Sigmoid colon (tissue), 6 donors: ENCODE measurements at regions not wholly inside any gene's neighbourhood (a gene's known extent, or its start where the extent isn't known, plus 50 kb on each side); places are given as distances from the start of the nearest gene placed in this dataset.

Experiments used
- DNase-seq: peaks from one replicate; pipeline ENCODE4 v3.0.0-alpha.2; 2019
- H3K27ac ChIP-seq, 4 donors: fragments of 200-600 bp; sonication (generic); one replicate each; pipeline ENCODE4 v1.5.1; 2016 to 2019; ENCODE audit warnings: mild to moderate bottlenecking in 1 of 4
- H3K27me3 ChIP-seq, 3 donors: fragments of 200-600 bp; sonication (generic); one replicate each; pipeline ENCODE4 v1.5.1; 2019; ENCODE audit warnings: mild to moderate bottlenecking in 1 of 3
- H3K36me3 ChIP-seq, 4 donors: fragments of 200-600 bp; sonication (generic); one replicate each; pipeline ENCODE4 v1.5.1; 2016 to 2019
- H3K4me1 ChIP-seq, 4 donors: fragments of 200-600 bp; sonication (generic); one replicate each; pipeline ENCODE4 v1.5.1; 2017 to 2019
- H3K4me3 ChIP-seq, 4 donors: fragments of 200-600 bp; sonication (generic); one replicate each; pipeline ENCODE4 v1.5.1; 2017 to 2019; ENCODE audit warnings: mild to moderate bottlenecking in 2 of 4, moderate library complexity in 1 of 4
- H3K9me3 ChIP-seq, 4 donors: fragments of 200-600 bp in 3 of 4; sonication (generic) in 3 of 4; one replicate each; pipeline versions ENCODE4 v1.5.1 to v1.6.1; 2013 to 2019
- CTCF ChIP-seq, 4 experiments: fragments of 450-650 bp in 3 of 4; fragments of 200-600 bp in 1 of 4; IDR thresholded peaks; one replicate each; pipeline ENCODE4 v1.5.1; 2016 to 2019; ENCODE audit warnings: antibody characterized with exemption in 4 of 4, mild to moderate bottlenecking in 3 of 4, moderate library complexity in 2 of 4
- EP300 ChIP-seq, 4 donors: sonication (generic); formaldehyde crosslinking; IDR thresholded peaks; one replicate each; pipeline ENCODE4 v1.6.1; 2017; ENCODE audit warnings: antibody characterized with exemption in 4 of 4
- POLR2A ChIP-seq, 2 donors: fragments of 450-650 bp; IDR thresholded peaks; one replicate each; pipeline ENCODE4 v1.6.1; 2016; ENCODE audit warnings: antibody characterized with exemption in 2 of 2, mild to moderate bottlenecking in 2 of 2, moderate library complexity in 2 of 2
- POLR2AphosphoS5 ChIP-seq, 4 donors: sonication (generic); formaldehyde crosslinking; IDR thresholded peaks; one replicate each; pipeline ENCODE4 v1.6.1; 2017; ENCODE audit warnings: antibody characterized with exemption in 4 of 4
- WGBS, 2 donors: extraction: QIAGEN DNeasy Blood & Tissue Kit; methylation state at CpG; one replicate each; pipeline ENCODE4 v1.1.7; 2013; 5-methylcytosine and 5-hydroxymethylcytosine counted together
- intact Hi-C: fragments of 100-400 bp; cut with DNase I; formaldehyde crosslinking; loops from one replicate; pipeline ENCODE4 v1.15.1; 2023
- donor health status: healthy with polysubstance abuse.
- donor health status: healthy.

GRCh38 chr9:95750725-95751519 lies 124.6 kb upstream of the ERCC6L2 start:
- TF ChIP-seq POLR2A (IDR thresholded peaks at IDR 0.05), result no peak
- no peak for TF ChIP-seq POLR2AphosphoS5 (IDR thresholded peaks at IDR 0.05)
- TF ChIP-seq CTCF (IDR thresholded peaks at IDR 0.05), result no peak
- TF ChIP-seq EP300 (IDR thresholded peaks at IDR 0.05), result no peak
- H3K4me3 ChIP-seq, result no peak overlapping the region
- no peaks in the 10 kb centered on the region for H3K36me3 ChIP-seq
- H3K9me3 ChIP-seq, result no peaks in the 10 kb centered on the region
- peaks cover 0 to 18% (median 18%) of the 10 kb centered on the region in 4 donors for H3K4me1 ChIP-seq
- WGBS, 2 donors, result 75 to 81% methylated on average over 11 of the region's 11 CpGs
- no peak for DNase-seq
- intact Hi-C loops, result no loop called here
- H3K27ac ChIP-seq, result no peak overlapping the region
- peaks cover 0 to 20% (median 0%) of the 10 kb centered on the region in 3 donors for H3K27me3 ChIP-seq

GRCh38 chr9:95749493-95749892 lies 126.0 kb upstream of the ERCC6L2 start:
- no peak for TF ChIP-seq EP300 (IDR thresholded peaks at IDR 0.05)
- TF ChIP-seq POLR2A (IDR thresholded peaks at IDR 0.05), result no peak
- TF ChIP-seq POLR2AphosphoS5 (IDR thresholded peaks at IDR 0.05), result no peak
- no peak for TF ChIP-seq CTCF (IDR thresholded peaks at IDR 0.05)
- H3K27ac ChIP-seq, result no peak overlapping the region
- 89 to 92% methylated on average over 9 of the region's 9 CpGs for WGBS, 2 donors
- peaks cover 0 to 18% (median 16%) of the 10 kb centered on the region in 4 donors for H3K4me1 ChIP-seq
- intact Hi-C loops, result no loop called here
- H3K9me3 ChIP-seq, result no peaks in the 10 kb centered on the region
- no peak overlapping the region for H3K4me3 ChIP-seq
- H3K36me3 ChIP-seq, result no peaks in the 10 kb centered on the region
- peaks cover 0 to 20% (median 0%) of the 10 kb centered on the region in 3 donors for H3K27me3 ChIP-seq
- DNase-seq, result no peak

- H3K9me3 ChIP-seq, result no peaks in the 10 kb centered on the region
- DNase-seq, result no peak
- no peaks in the 10 kb centered on the region for H3K4me1 ChIP-seq
- WGBS, 2 donors, result 42 to 70% methylated on average over 4 of the region's 4 CpGs
- H3K4me3 ChIP-seq, result no peak overlapping the region
- TF ChIP-seq EP300 (IDR thresholded peaks at IDR 0.05) (no peak), POLR2AphosphoS5 (IDR thresholded peaks at IDR 0.05) (no peak), POLR2A (IDR thresholded peaks at IDR 0.05) (no peak), CTCF (IDR thresholded peaks at IDR 0.05) (no peak)
- no peak overlapping the region for H3K27ac ChIP-seq
- no peaks in the 10 kb centered on the region for H3K36me3 ChIP-seq
- intact Hi-C loops, result no loop called here
- peaks cover 0 to 10% (median 0%) of the 10 kb centered on the region in 3 donors for H3K27me3 ChIP-seq
Measured at GRCh38 chr9:95746408-95747180, 128.9 kb upstream of the ERCC6L2 start.

GRCh38 chr9:95742821-95743220 lies 132.7 kb upstream of the ERCC6L2 start:
- 60 to 83% methylated on average over 6 of the region's 6 CpGs for WGBS, 2 donors
- H3K4me1 ChIP-seq, result no peaks in the 10 kb centered on the region
- H3K36me3 ChIP-seq, result no peaks in the 10 kb centered on the region
- no peak for DNase-seq
- H3K27me3 ChIP-seq, result no peaks in the 10 kb centered on the region
- no peak overlapping the region for H3K27ac ChIP-seq
- no peaks in the 10 kb centered on the region for H3K9me3 ChIP-seq
- no peak overlapping the region for H3K4me3 ChIP-seq
- TF ChIP-seq POLR2A (IDR thresholded peaks at IDR 0.05) (no peak), CTCF (IDR thresholded peaks at IDR 0.05) (no peak), POLR2AphosphoS5 (IDR thresholded peaks at IDR 0.05) (no peak), EP300 (IDR thresholded peaks at IDR 0.05) (no peak)
- intact Hi-C loops, result no loop called here
